OCI-LY3 (cell line): ENCODE measurements at regions not wholly inside any gene's neighbourhood (a gene's known extent, or its start where the extent isn't known, plus 50 kb on each side); places are given as distances from the start of the nearest gene placed in this dataset.

ENCODE experiments used
- H2AFZ ChIP-seq: fragments of 200-600, 300-600 bp; shearing (Covaris generic); 2 replicates; pipeline ENCODE4 v1.6.0; 2014; ENCODE audit warnings: antibody characterized with exemption, low read depth, low read length
- H3K27ac ChIP-seq: fragments of 200-600, 300-600 bp; sonication (generic); 2 replicates; pipeline ENCODE4 v1.5.1; 2014; ENCODE audit warnings: mild to moderate bottlenecking, low read length, moderate library complexity, mixed read lengths
- H3K27me3 ChIP-seq: fragments of 200-600, 300-600 bp; sonication (generic); 2 replicates; pipeline ENCODE4 v1.6.1; 2014; ENCODE audit warnings: low read depth, low read length, mixed read lengths
- H3K36me3 ChIP-seq: fragments of 200-600, 300-600 bp; sonication (generic); replicated peaks from 2 replicates; pipeline ENCODE3; 2014; ENCODE audit warnings: low read depth, low read length, mixed read lengths
- H3K4me1 ChIP-seq: fragments of 300-600, 200-600 bp; sonication (generic); 2 replicates; pipeline ENCODE4 v1.6.1; 2014; ENCODE audit warnings: low read length, mixed read lengths
- H3K4me2 ChIP-seq: fragments of 200-600, 300-600 bp; sonication (generic); 2 replicates; pipeline ENCODE4 v1.6.1; 2014; ENCODE audit warnings: low read length, mixed read lengths
- H3K4me3 ChIP-seq: fragments of 300-600, 200-600 bp; sonication (generic); 2 replicates; pipeline ENCODE4 v1.5.1; 2014; ENCODE audit warnings: antibody characterized with exemption, mild to moderate bottlenecking, low read length, moderate library complexity
- H3K79me2 ChIP-seq: fragments of 300-600, 200-600 bp; shearing (Covaris generic); 2 replicates; pipeline ENCODE4 v1.6.1; 2014; ENCODE audit warnings: mild to moderate bottlenecking, low read length, mixed read lengths
- H3K9ac ChIP-seq: fragments of 300-600, 200-600 bp; shearing (Covaris generic); 2 replicates; pipeline ENCODE4 v1.6.0; 2014; ENCODE audit warnings: mild to moderate bottlenecking, low read length, moderate library complexity
- H3K9me3 ChIP-seq: fragments of 200-600, 300-600 bp; shearing (Covaris generic); 2 replicates; pipeline ENCODE4 v1.6.1; 2014; ENCODE audit warnings: low read length, mixed read lengths; ENCODE audit not compliant: insufficient read depth
- H4K20me1 ChIP-seq: fragments of 200-600, 300-600 bp; sonication (generic); 2 replicates; pipeline ENCODE4 v1.6.1; 2016; ENCODE audit warnings: low read length, mixed read lengths; ENCODE audit not compliant: insufficient read depth
- EZH2phosphoT487 ChIP-seq: fragments of 200-600 bp; shearing (Covaris generic); IDR thresholded peaks from 2 replicates; pipeline ENCODE4 v1.6.1; 2018; ENCODE audit warnings: antibody characterized with exemption, mixed run types, low read depth
- TF ChIP-seq, protein P1 (sequence below): fragments of 200-600, 300-600 bp; sonication (generic); IDR thresholded peaks from 2 replicates; pipeline ENCODE4 v1.5.1; 2014; ENCODE audit warnings: antibody characterized with exemption, low read length, low read depth

DNA sequence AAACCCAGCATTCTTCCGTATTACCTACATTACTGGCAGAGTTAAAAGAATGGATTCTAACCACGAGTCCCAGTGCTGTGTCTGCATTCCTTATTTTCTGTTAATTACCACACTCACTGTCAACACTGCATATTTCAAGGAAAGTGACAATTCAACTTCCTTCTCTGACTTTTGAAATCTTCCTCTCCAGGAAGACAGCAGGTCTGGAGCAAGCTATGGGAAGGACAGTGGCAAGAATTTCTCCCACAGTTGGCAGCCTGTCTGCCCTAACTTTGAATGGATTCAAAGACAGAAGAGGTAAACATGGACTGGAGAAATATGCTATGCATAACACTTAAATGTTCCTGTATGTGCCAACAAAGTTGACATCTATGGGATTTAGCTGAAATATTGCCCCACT is 700.5 kb upstream of the CHAC2 start:
- Histone ChIP-seq H3K9me3 (no peaks in the 10 kb centered on the region), H3K36me3 (no peaks in the 10 kb centered on the region), H3K27me3 (no peaks in the 10 kb centered on the region), H3K4me3 (no peak overlapping the region), H3K79me2 (no peaks in the 10 kb centered on the region), H4K20me1 (no peaks in the 10 kb centered on the region), H3K4me2 (no peak overlapping the region), H2AFZ (no peak overlapping the region), H3K27ac (no peak overlapping the region), H3K9ac (no peak overlapping the region), H3K4me1 (no peaks in the 10 kb centered on the region)
- TF ChIP-seq EZH2phosphoT487: no peak
- TF ChIP-seq, protein P1, sequence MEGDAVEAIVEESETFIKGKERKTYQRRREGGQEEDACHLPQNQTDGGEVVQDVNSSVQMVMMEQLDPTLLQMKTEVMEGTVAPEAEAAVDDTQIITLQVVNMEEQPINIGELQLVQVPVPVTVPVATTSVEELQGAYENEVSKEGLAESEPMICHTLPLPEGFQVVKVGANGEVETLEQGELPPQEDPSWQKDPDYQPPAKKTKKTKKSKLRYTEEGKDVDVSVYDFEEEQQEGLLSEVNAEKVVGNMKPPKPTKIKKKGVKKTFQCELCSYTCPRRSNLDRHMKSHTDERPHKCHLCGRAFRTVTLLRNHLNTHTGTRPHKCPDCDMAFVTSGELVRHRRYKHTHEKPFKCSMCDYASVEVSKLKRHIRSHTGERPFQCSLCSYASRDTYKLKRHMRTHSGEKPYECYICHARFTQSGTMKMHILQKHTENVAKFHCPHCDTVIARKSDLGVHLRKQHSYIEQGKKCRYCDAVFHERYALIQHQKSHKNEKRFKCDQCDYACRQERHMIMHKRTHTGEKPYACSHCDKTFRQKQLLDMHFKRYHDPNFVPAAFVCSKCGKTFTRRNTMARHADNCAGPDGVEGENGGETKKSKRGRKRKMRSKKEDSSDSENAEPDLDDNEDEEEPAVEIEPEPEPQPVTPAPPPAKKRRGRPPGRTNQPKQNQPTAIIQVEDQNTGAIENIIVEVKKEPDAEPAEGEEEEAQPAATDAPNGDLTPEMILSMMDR: no peak

DNA sequence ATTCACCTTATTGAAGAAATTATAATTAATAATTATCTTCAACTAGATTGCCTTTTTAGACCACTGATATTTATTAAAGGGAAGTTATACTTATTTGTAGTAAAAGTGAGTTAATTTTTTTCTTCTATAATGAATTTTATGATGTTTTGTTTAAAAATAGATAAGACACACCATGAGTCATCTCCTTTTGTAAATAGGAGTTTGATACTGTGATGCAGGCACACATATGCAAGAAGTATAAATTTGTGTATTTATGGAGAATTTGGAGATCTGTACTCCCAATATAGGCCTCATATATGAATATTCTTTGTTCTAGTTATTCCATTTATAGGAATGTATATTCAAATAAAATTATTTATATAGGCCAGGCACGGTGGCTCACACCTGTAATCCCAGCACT is 703.5 kb upstream of the CHAC2 start:
- Histone ChIP-seq H2AFZ (no peak overlapping the region), H3K9ac (no peak overlapping the region), H3K4me2 (no peak overlapping the region), H3K27ac (no peak overlapping the region), H3K79me2 (no peaks in the 10 kb centered on the region), H3K4me3 (no peak overlapping the region), H3K9me3 (no peaks in the 10 kb centered on the region), H4K20me1 (no peaks in the 10 kb centered on the region), H3K27me3 (no peaks in the 10 kb centered on the region), H3K4me1 (no peaks in the 10 kb centered on the region), H3K36me3 (no peaks in the 10 kb centered on the region)
- TF ChIP-seq, protein P1: no peak
- TF ChIP-seq EZH2phosphoT487: no peak

DNA sequence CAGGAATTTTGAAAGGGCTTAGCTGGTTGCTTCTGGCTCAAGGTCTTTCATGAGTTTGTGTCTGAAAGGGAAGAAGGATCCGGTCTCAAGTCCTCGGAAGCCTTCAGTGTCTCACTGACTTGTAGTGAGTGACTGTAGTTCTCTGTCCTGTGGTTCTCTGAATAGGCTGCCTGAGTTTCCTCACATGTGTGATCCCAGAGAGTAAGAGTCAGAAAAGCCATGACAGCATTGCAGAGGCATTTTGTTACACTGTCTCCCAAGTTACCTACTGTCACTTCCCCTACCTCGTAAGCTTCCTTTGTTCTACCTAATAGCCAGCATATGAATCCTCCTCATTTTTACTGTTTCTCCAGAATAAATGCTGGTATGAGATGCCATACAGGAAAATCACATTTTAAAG is 709.1 kb upstream of the CHAC2 start:
- no peak overlapping the region for H3K4me3 ChIP-seq
- no peak for TF ChIP-seq EZH2phosphoT487
- TF ChIP-seq, protein P1: no peak
- no peaks in the 10 kb centered on the region for H3K4me1 ChIP-seq
- no peaks in the 10 kb centered on the region for H3K9me3 ChIP-seq
- H3K27ac ChIP-seq: no peak overlapping the region
- H3K9ac ChIP-seq: no peak overlapping the region
- no peaks in the 10 kb centered on the region for H3K27me3 ChIP-seq
- H3K36me3 ChIP-seq: no peaks in the 10 kb centered on the region
- H3K79me2 ChIP-seq: no peaks in the 10 kb centered on the region
- H4K20me1 ChIP-seq: no peaks in the 10 kb centered on the region
- no peak overlapping the region for H2AFZ ChIP-seq
- H3K4me2 ChIP-seq: no peak overlapping the region

DNA sequence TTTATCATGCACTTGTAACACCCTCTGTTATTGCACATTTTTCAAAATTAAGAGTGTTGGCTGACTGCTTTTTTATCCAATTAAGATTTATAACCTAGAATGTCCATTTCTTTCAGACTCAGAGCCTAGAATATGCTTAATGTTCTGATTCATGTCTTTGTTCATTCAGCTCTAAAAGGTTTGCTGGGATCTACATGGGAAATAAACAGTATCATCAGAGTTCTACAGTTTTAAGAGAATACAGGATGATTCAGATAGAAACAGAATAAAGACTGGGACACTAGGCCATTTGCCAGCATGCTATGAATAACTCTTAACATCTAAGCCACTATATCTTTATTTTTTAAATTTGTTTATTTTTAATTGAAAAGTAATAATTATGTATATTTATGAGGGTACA is 713.7 kb upstream of the CHAC2 start:
- Histone ChIP-seq H3K27ac (no peak overlapping the region), H3K9ac (no peak overlapping the region), H3K27me3 (no peaks in the 10 kb centered on the region), H3K79me2 (no peaks in the 10 kb centered on the region), H3K9me3 (no peaks in the 10 kb centered on the region), H4K20me1 (no peaks in the 10 kb centered on the region), H3K4me3 (no peak overlapping the region), H3K4me2 (no peak overlapping the region), H3K36me3 (no peaks in the 10 kb centered on the region), H2AFZ (no peak overlapping the region), H3K4me1 (no peaks in the 10 kb centered on the region)
- no peak for TF ChIP-seq EZH2phosphoT487
- TF ChIP-seq, protein P1: no peak
